Sciatic nerve (tissue), 2 donors: ENCODE measurements at regions not wholly inside any gene's neighbourhood (a gene's known extent, or its start where the extent isn't known, plus 50 kb on each side); places are given as distances from the start of the nearest gene placed in this dataset.
"Not testable (repeated sequence)": the region's sequence is repeated elsewhere in the genome, so short reads cannot be mapped to it uniquely, and the experiment has no call there.

ENCODE experiments used
- ATAC-seq: fragments of 200-7000 bp; cut with Tn5 transposase; one replicate; pipeline ENCODE4 v1.9.1; 2020; ENCODE audit warnings: mild to moderate bottlenecking, moderate library complexity
- DNase-seq: peaks from one replicate; pipeline ENCODE4 v3.0.0-alpha.2; 2020; ENCODE audit warnings: low spot score
- intact Hi-C: fragments of 100-400 bp; cut with DNase I; formaldehyde crosslinking; loops from one replicate; pipeline ENCODE4 v1.14.2; 2022
- donor health status: DM: no; HTN: no; CAD: no.
- donor health status: DM: no; HTN: no; CAD: no.

DNA sequence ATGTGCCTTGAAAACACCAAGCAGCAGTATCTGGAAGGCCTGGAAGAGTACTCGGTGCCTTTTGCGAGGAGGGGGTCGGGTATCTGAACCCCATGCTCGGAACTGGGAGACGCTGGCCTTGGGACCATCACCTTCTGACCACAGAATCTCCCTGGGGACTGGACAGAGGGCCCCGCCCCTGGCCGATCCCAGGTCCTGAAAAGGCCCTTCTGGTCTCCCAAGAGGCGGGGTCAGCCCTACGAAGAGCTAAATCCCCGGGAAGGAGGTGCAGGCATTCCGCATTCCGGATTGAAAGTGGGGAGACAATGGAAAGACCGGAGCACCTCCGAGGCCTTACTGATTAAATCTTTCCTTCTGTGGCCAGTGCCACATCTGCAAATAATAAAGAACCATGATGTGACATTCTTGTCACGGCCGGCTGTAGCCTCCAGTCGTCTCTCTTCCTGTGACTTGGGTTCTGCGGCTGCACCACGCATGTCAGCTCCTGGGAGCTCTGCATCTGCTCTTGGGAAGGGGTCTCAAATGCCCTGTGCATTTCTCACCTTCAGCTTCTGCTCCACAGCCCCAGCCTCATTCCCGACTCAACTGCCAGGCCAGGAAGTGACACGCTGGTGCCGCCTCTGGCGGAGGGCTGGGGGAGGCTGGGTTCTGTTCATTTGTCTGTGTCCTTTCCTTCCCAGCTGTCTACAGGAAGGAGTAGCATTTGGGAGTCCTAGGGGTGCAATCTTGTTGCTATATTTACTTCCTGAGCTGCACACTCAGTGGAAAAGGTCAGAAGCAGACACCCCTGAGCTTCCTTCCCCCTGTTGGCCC is 173.5 kb downstream of the KLF13 start:
- intact Hi-C loops, result no loop called here
- DNase-seq (no peak), ATAC-seq (no peak)

GRCh38 chr15:31500766-31501449 is 174.3 kb downstream of the KLF13 start:
- ATAC-seq, result no peak
- no peak for DNase-seq
- intact Hi-C loops, result no loop called here

GRCh38 chr15:31501536-31502157 is 175.0 kb downstream of the KLF13 start:
- intact Hi-C loops, result no loop called here
- DNase-seq (no peak), ATAC-seq (no peak)

- intact Hi-C loops, result no loop called here
- DNase-seq (no peak), ATAC-seq (no peak)
Measured at GRCh38 chr15:31502541-31503229, 176.1 kb downstream of the KLF13 start.

- ATAC-seq, result no peak
- intact Hi-C loops, result no loop called here
- no peak for DNase-seq
Measured at GRCh38 chr15:31503256-31503655, 176.6 kb downstream of the KLF13 start.

DNA sequence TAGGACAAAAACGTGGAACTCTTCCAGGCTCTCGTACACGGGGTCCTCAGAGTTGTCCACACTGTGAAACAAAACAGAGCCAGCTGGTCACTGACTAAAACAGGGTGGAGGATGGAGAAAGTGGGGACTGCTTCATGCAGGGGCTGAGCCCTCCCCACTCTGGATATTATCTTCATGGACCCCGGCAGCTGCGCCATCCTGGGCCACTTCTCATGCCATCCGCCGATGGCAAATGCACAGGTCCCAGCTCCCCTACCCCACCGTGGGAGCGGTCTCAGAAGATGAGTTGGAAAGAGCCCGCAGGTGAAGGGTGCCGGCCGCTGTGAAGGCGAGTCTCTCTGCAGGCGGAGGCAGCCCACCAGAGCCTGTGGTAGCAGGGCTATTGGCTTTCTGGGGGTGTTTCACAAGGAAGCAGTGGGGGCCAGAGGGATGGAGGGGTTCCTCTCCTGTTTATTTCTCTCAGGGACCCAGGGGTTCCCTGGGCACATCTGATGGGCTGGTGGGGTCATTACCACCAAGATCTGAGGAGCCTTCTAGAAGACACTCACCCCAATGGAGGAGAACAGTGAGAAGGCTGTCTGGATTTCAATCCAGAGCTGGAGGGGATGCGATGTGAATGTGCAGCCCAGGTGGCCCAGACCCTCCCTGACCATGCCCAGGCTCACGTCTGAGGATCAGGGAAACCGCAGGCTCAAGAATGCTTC is 177.3 kb downstream of the KLF13 start:
- DNase-seq (no peak), ATAC-seq (no peak)
- intact Hi-C loops, result no loop called here

GRCh38 chr15:31504462-31504839 is 177.8 kb downstream of the KLF13 start:
- no peak for DNase-seq
- no peak for ATAC-seq
- intact Hi-C loops, result no loop called here

DNA sequence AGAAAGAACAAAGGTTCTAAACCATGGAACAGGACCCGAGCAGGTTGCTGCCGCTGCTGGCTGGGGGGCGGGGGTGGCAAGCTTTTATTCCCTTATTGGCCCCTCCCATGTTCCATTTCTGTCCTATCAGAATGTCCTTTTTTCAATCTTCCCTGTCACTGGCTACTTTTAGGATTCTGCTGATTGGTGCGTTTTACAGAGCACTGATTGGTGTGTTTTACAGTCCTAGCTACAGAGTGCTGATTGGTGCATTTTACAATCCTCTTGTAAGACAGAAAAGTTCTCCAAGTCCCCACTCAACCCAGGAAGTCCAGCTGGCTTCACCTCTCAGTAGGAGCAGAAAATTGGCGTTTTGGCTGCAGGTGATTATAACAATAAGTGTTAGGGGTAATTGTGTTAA is 180.9 kb downstream of the KLF13 start:
- DNase-seq, ATAC-seq, intact Hi-C loops: not testable (repeated sequence)

DNA sequence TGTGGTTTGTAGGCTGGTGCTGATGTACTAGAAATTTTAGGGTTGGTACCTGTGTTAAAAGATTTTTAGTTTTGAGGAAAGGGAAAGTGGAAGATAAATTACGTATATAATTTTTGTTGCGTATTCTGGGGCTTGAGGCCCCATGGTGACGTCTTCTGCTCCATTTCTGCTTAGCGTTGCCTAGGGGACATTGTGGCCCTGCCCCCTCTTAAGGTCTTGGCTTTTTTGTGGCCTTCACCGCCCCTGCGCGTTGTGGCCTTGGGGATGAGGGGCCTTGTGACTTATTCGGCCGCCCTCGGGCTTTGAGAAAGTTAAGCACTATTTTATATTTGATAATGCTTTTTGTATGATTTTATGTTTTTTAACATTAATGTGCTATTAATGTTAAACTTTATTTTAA is 182.0 kb downstream of the KLF13 start:
- DNase-seq (no peak), ATAC-seq (no peak)
- intact Hi-C loops, result no loop called here

DNA sequence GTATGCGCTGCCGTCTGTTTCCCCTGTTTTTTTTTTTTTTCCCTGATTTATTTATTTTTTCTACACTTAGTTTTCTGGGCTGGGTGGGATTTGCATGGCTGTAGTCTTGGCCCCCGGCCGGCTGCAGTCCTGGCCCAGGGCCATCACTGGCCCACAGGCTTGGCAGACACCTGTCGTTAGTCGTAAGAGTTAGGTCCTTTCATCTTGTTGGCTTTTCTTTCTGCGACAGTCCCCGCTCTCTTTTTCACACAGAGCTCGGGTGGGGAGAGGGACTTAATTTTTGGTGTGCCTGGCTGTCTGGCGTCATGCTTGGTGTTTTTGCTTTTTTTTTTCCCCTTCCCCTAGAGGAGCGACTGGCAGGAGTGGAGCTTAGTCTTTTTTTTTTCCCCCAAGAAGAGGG is 183.4 kb downstream of the KLF13 start:
- DNase-seq, result no peak

GRCh38 chr15:31511707-31512310 is 185.2 kb downstream of the KLF13 start:
- no peak for DNase-seq
- ATAC-seq, result no peak

More for the DNA sequence above, 183.4 kb downstream of the KLF13 start:
- no peak for ATAC-seq
- intact Hi-C loops, result no loop called here

GRCh38 chr15:31513178-31513577 is 186.5 kb downstream of the KLF13 start:
- no peak for DNase-seq
- intact Hi-C loops, result no loop called here
- no peak for ATAC-seq

More at GRCh38 chr15:31511707-31512310, 185.2 kb downstream of the KLF13 start:
- intact Hi-C loops, result no loop called here

DNA sequence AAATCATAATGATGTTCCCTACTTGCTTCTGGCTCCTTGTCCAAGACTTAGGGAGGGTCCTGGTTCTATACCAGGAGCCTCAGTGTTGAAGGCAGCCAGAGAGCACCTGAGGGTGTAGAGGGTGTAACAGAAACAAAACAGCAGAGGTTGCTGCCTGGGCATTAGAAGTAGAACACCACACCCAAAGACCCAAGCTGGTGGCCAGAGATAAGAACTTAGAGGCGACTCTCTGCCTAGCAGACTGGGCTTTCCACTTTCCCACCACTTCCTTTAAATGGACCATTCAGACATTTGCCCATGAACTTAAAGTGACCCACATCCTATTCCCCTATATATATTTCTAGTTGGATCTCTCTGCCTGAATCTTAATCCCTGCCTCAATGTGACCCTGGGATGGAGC is 189.8 kb downstream of the KLF13 start:
- intact Hi-C loops, result no loop called here

DNA sequence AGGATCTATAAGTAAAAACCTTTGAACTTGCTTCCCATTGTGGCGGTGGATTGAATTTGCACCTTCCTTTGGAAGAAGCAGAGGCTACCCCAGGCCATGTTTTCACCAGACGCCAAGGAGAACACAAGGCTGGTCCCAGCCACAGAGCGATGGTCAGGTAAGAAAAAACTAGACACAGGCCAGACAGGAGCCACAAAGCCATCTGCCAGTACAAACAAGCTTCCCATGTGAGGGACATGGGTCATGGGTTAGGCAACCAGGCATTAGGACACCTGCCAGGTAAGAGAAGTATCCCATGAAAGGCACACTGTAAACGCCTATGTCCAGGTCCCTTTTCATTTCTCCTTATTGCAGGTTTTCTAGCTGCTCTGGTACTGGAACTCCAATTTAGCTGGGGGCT is 190.2 kb downstream of the KLF13 start:
- DNase-seq, result no peak
- intact Hi-C loops, result no loop called here
- no peak for ATAC-seq

More for the DNA sequence above, 189.8 kb downstream of the KLF13 start:
- ATAC-seq (no peak), DNase-seq (no peak)

- intact Hi-C loops, result no loop called here
- ATAC-seq (no peak), DNase-seq (no peak)
Measured at GRCh38 chr15:31517711-31518110, 191.1 kb downstream of the KLF13 start.

GRCh38 chr15:31522028-31522427 is 195.4 kb downstream of the KLF13 start:
- ATAC-seq (no peak), DNase-seq (no peak)
- intact Hi-C loops, result no loop called here

DNA sequence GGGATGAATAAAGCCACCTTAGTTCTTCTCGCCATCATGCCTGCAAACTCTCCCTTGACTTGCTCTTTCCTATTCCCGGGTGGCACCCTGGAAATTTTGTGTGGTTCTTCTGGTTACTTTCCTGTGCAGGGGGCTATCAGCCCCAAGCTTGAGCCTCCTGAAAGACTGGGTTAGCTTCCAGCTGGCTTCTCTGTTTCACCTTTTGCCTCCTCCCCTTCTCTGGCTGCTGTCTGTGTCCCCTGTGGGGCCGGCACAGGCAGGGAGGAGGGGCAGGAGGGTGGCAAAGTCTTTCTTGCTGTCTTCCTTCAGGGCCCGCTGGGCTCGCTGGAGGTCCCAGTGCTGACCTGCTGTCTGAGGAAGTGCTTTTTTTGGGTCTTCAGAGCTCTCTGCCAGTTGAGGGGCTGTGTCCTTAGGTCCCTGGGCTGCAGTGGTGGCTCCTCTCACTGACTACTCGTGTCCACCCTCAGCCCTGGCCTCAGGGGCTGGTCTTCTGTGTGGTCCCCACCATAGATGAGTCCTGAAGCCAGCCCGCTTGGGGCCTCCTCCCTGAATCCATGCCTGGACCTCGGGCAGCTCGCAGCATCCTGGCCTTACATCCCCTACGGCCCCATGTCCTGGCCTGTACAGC is 196.5 kb downstream of the KLF13 start:
- ATAC-seq (no peak), DNase-seq (no peak)
- intact Hi-C loops, result no loop called here

- DNase-seq (no peak), ATAC-seq (no peak)
- intact Hi-C loops, result no loop called here
Measured at GRCh38 chr15:31523655-31524049, 197.0 kb downstream of the KLF13 start.
